Calu3 (cell line): ENCODE measurements at regions not wholly inside any gene's neighbourhood (a gene's known extent, or its start where the extent isn't known, plus 50 kb on each side); places are given as distances from the start of the nearest gene placed in this dataset.

ENCODE experiments used
- BruUV-seq: library from RNA; stranded (reverse); fragments of 400-500 nt; replicated peaks from 2 replicates; lab custom pipeline; 2021; lab: Mats Ljungman, UMichigan
- CTCF ChIA-PET: fragments of 300-600 bp; sonication (Branson Sonifier 250); formaldehyde crosslinking; loops from one replicate; lab custom pipeline; 2022; ENCODE audit warnings: antibody characterized with exemption; lab: Charles Lee
- DNase-seq: peaks from one replicate; pipeline ENCODE4 v3.0.0; 2022
- H3K27ac Mint-ChIP-seq: one replicate; pipeline ENCODE4 v1.8.0; 2022; ENCODE audit warnings: mixed read lengths; ENCODE audit not compliant: unreplicated experiment
- H3K27me3 Mint-ChIP-seq: one replicate; pipeline ENCODE4 v1.8.0; 2022; ENCODE audit warnings: mixed read lengths; ENCODE audit not compliant: unreplicated experiment
- H3K36me3 Mint-ChIP-seq: one replicate; pipeline ENCODE4 v1.8.0; 2022; ENCODE audit warnings: mild to moderate bottlenecking, moderate library complexity, mixed read lengths; ENCODE audit not compliant: insufficient read depth, unreplicated experiment
- H3K4me1 Mint-ChIP-seq: one replicate; pipeline ENCODE4 v1.8.0; 2022; ENCODE audit warnings: mild to moderate bottlenecking, low read depth, mixed read lengths; ENCODE audit not compliant: unreplicated experiment
- H3K4me3 Mint-ChIP-seq: one replicate; pipeline ENCODE4 v1.8.0; 2022; ENCODE audit warnings: mild to moderate bottlenecking, low read depth, moderate library complexity, mixed read lengths; ENCODE audit not compliant: unreplicated experiment
- H3K9me3 Mint-ChIP-seq: one replicate; pipeline ENCODE4 v1.8.0; 2022; ENCODE audit warnings: low read depth, mixed read lengths; ENCODE audit not compliant: unreplicated experiment
- intact Hi-C: fragments of 100-400 bp; cut with micrococcal nuclease; formaldehyde crosslinking; loops from one replicate; pipeline ENCODE4 v1.10.0; 2022; ENCODE audit not compliant: unreplicated experiment
- TF ChIP-seq, protein P1 (sequence below): fragments of 200-600 bp; IDR thresholded peaks from one replicate; pipeline ENCODE4 v1.8.0; 2022; ENCODE audit warnings: antibody characterized with exemption; ENCODE audit not compliant: unreplicated experiment

DNA sequence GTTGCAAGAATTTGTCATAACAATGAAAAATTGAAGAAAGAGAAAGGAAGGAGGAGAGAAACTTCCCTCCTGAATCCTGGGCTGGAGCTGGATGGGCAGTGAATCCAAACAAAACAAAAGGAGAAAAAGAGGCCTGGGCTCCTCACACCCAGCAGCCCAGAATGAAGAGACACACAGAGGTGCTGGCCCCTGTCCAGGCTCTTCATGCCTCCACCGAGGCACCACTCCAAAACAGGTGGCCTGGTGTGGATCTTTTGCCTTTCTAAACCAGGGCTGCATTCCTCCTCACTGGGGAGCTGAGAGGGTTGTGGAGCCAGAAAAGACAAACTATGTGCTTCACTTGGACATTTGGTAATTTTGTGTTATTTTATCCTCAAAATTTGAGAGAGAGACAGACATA lies 76.0 kb downstream of the FAM124B start:
- BruUV-seq: no TSS peak
- Mint-ChIP-seq H3K36me3 (no peaks in the 10 kb centered on the region), H3K9me3 (no peaks in the 10 kb centered on the region), H3K4me3 (no peak overlapping the region), H3K27ac (no peak overlapping the region), H3K4me1 (no peaks in the 10 kb centered on the region), H3K27me3 (peaks cover 43% of the 10 kb centered on the region)
- intact Hi-C loops: no loop called here
- DNase-seq: no peak
- TF ChIP-seq, protein P1, sequence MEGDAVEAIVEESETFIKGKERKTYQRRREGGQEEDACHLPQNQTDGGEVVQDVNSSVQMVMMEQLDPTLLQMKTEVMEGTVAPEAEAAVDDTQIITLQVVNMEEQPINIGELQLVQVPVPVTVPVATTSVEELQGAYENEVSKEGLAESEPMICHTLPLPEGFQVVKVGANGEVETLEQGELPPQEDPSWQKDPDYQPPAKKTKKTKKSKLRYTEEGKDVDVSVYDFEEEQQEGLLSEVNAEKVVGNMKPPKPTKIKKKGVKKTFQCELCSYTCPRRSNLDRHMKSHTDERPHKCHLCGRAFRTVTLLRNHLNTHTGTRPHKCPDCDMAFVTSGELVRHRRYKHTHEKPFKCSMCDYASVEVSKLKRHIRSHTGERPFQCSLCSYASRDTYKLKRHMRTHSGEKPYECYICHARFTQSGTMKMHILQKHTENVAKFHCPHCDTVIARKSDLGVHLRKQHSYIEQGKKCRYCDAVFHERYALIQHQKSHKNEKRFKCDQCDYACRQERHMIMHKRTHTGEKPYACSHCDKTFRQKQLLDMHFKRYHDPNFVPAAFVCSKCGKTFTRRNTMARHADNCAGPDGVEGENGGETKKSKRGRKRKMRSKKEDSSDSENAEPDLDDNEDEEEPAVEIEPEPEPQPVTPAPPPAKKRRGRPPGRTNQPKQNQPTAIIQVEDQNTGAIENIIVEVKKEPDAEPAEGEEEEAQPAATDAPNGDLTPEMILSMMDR: no peak
- CTCF ChIA-PET: interaction anchor here (0.7 kb wide), 1 partner anchor 18 kb away, joined by 3 read pairs; no protein-coding TSS in a partner anchor

DNA sequence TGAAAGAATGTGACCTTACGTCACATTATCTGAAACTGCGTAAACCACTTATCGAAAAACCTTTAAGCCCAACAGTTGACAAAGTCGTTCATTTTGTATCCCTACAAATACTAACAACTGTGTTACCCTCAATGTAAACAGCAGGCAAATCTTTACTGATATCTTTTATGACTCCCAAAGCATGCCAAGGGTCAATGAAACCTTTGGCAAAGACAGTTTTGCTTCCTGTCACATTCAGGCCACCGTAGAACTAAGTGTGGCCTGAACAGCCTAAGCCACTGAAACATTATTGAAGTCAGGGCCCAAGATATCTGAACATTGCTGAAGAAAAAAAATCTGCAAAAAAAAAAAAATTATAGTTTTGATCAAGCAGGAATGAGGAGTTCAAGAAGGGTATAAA lies 77.3 kb downstream of the FAM124B start:
- CTCF ChIA-PET: no interaction called here
- Mint-ChIP-seq H3K9me3 (no peaks in the 10 kb centered on the region), H3K4me3 (no peak overlapping the region), H3K4me1 (no peaks in the 10 kb centered on the region), H3K27me3 (peaks cover 56% of the 10 kb centered on the region), H3K36me3 (no peaks in the 10 kb centered on the region), H3K27ac (no peak overlapping the region)
- TF ChIP-seq, protein P1: no peak
- DNase-seq: no peak
- intact Hi-C loops: no loop called here
- BruUV-seq: no TSS peak

DNA sequence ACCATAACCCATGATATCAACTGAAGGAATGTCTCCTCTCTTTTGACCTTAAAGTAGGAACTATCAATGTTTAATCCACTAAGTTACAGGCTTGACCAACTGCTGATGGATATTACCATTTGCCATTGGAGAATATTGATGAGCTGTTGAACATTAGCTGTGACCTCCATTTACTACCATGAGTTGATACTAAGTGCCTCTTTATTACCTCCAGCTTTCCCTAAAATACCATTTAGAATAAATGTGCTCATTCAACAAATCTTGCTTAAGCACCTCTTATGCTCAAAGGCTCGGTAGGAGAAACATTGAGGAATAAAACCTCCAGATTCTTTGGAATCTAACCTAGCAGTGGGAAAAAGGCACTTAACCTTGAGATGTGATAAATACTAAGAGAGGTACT lies 81.2 kb downstream of the FAM124B start:
- no peak overlapping the region for H3K27ac Mint-ChIP-seq
- intact Hi-C loops: no loop called here
- no peaks in the 10 kb centered on the region for H3K36me3 Mint-ChIP-seq
- no peaks in the 10 kb centered on the region for H3K9me3 Mint-ChIP-seq
- no TSS peak for BruUV-seq
- no peak overlapping the region for H3K4me3 Mint-ChIP-seq
- TF ChIP-seq, protein P1: no peak
- no peak for DNase-seq
- CTCF ChIA-PET: no interaction called here
- H3K4me1 Mint-ChIP-seq: no peaks in the 10 kb centered on the region
- peaks cover 55% of the 10 kb centered on the region for H3K27me3 Mint-ChIP-seq

DNA sequence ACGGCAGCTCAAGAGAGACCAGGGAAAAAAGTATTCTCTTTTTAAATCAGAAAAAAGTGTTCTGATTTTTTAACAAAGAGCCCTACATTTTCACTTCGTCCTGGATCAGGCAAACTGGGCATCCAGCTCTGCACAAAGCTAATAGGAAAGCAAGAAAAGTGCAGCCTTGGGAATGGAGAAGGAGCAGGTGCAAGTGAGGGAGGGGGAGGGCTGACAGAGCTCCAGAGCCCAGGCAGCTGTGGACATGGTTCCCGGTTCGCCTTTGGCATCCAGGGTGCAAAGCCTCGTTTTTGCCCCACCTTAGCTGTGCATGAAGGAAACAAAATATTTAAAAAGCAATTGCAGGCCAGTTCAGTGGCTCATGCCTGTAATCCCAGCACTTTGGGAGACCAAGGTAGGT lies 82.2 kb downstream of the FAM124B start:
- no peak for DNase-seq
- TF ChIP-seq, protein P1: no peak
- CTCF ChIA-PET: no interaction called here
- Mint-ChIP-seq H3K36me3 (no peaks in the 10 kb centered on the region), H3K9me3 (no peaks in the 10 kb centered on the region), H3K27ac (no peak overlapping the region), H3K4me3 (no peak overlapping the region), H3K27me3 (peaks cover 55% of the 10 kb centered on the region), H3K4me1 (no peaks in the 10 kb centered on the region)
- no TSS peak for BruUV-seq
- intact Hi-C loops: no loop called here
